ENCODE measurements at regions not wholly inside any gene's neighbourhood (a gene's known extent, or its start where the extent isn't known, plus 50 kb on each side); places are given as distances from the start of the nearest gene placed in this dataset.
"Not testable (repeated sequence)": the region's sequence is repeated elsewhere in the genome, so short reads cannot be mapped to it uniquely, and the experiment has no call there.

DNA sequence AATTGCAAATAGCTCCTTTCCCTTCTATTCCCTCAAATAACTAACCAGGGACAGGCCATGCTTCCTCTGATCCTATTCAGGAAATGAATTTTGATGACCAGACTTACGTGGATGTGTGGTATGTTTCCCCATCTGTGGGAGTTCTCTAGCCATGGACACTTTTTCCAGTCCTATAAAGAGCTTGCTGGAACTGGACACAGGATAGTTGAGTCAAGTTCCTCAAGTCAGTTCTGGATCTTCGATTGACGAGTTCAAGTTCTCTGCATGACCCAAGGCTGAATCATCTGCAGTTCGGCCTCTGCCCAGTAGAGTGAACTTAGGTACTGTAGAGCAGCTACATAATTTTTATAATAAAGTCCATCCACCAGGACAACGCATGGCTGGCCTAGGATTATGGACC lies 52.7 kb upstream of the CCND1 start:
- Histone ChIP-seq H3K36me3 (replicated peaks; ENCODE audit: low read depth, low read length) (no peaks in the 10 kb centered on the region), H3K27me3 (ENCODE audit: low read depth, low read length) (no peaks in the 10 kb centered on the region), H3K4me3 (ENCODE audit: low read length) (no peak overlapping the region), H3K4me2 (ENCODE audit: low read length) (no peak overlapping the region), H3K79me2 (ENCODE audit: low read length) (no peaks in the 10 kb centered on the region), H2AFZ (ENCODE audit: low read depth, low read length) (no peak overlapping the region), H3K9me3 (ENCODE audit: insufficient read depth, low read length) (no peaks in the 10 kb centered on the region), H3K4me1 (ENCODE audit: low read length) (no peaks in the 10 kb centered on the region), H3K27ac (ENCODE audit: low read length) (no peak overlapping the region), H3K9ac (ENCODE audit: low read length) (no peak overlapping the region), H4K20me1 (ENCODE audit: insufficient read depth, low read length) (no peaks in the 10 kb centered on the region)
- no peak for TF ChIP-seq CTCF (IDR thresholded peaks at IDR 0.05; ENCODE audit: low read depth, low read length)

- H3K4me2 ChIP-seq (ENCODE audit: low read length); H4K20me1 ChIP-seq (ENCODE audit: insufficient read depth, low read length); H3K9me3 ChIP-seq (ENCODE audit: insufficient read depth, low read length); H3K36me3 ChIP-seq (replicated peaks; ENCODE audit: low read depth, low read length); H3K27ac ChIP-seq (ENCODE audit: low read length); H3K4me3 ChIP-seq (ENCODE audit: low read length); H2AFZ ChIP-seq (ENCODE audit: low read depth, low read length); H3K4me1 ChIP-seq (ENCODE audit: low read length); H3K79me2 ChIP-seq (ENCODE audit: low read length); H3K27me3 ChIP-seq (ENCODE audit: low read depth, low read length); H3K9ac ChIP-seq (ENCODE audit: low read length): not testable (repeated sequence)
Observed at GRCh38 chr11:69590088-69590487, 50.9 kb upstream of the CCND1 start.

Measured in OCI-LY3 (cell line).